ENCODE measurements at regions not wholly inside any gene's neighbourhood (a gene's known extent, or its start where the extent isn't known, plus 50 kb on each side); places are given as distances from the start of the nearest gene placed in this dataset.

DNA sequence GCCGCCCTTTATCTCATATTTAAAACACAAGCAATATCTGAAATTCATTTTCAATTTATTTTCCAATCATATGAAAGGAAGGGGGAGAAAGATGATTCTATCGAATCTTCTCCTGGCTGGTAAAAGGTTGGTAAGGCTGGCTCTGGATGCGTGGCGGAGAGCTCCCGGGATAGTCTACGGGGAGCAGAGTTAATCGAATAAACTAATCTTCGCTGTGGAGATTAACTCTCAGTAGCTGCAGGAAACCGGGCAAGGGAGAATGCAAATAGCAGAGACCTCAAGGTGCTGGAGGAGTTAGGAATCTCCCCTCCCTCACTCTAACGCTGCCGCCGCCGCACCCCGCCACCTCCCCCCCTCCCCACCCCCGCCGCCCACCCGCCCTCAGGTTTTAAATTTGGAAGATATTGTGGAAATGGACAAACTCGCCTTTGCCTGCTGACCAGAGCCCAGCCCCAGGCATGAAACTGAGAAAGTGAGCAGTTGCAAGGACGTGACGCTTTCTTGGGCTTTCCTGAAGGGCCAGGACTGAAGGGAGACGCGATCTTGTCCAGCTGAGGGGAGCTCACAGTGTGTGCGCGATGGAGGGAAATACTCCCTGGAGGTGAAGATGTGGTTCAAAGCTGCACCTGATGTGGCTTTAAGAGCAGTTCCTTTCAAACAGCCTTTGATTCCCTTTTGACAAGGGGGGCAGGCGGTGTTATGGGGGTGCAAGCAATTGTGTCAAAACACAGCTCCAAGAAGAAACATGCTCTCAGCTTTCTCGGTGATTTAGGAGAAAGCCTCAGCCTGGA lies 308.2 kb upstream of the IRX3 start:
- ATAC-seq (no peak), DNase-seq (no peak)
- intact Hi-C loops (cut with DNase I, micrococcal nuclease): no loop called here

DNA sequence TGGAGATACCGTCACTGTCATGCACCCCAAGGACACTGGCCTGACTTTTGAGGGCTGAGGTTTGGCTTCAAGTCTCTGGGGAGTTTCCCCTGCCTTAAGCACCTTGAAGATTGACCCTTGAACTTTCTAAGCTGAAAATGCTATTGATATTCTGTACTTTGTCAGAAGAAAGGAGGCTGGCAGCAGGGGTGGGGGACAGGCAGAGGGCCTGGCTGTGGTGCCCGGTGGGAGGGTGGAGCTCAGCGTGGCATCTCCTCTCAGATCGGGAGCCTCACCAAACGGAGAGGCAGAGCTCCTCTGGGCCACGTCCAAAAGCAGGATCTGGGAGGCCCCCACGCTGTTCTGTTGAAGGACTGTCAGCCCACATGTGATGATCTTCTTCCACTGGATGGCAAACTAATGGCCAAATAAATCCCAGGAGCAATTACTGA lies 305.2 kb upstream of the IRX3 start:
- intact Hi-C loops (cut with DNase I, micrococcal nuclease): no loop called here
- DNase-seq: no peak
- ATAC-seq: no peak

DNA sequence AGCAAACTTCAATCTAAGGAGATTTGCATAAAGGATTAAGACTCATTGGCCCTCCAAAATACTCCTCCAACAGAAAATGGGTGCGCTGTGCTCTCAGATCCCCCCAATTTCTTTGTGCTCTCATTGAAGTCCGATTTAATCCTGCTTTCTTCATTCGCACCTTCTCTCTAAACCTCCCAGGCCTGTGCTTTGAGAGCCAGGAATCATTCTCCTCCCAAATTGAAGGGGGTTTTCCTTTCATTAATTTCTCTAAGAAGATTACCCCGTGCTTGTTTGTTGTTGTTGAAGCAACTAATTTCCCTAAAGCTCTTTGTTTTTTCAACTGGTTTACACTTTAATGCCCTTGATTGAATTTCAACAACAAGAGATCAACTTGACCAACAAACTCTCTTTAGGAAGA lies 304.2 kb upstream of the IRX3 start:
- ATAC-seq (no peak), DNase-seq (no peak)
- intact Hi-C loops (cut with DNase I, micrococcal nuclease): no loop called here

DNA sequence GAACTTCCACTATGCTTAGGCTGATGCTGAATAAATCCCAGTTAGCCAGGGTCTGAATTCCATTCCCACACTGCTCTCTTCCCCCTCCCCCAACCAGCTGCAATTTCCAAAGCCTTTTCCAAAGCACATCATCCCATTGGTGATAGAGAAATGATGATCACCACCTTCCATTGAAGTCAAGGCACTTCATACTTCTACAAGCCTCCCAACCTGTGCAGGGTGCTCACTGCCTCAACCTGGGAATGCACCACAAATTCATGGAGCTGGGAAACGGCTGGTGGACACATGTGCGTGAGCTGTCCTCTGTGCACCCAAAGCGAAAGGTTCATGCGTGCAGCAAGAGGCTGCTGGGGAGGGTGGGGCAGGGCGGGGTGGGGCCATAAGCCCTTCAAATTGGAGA lies 302.7 kb upstream of the IRX3 start:
- ATAC-seq (no peak), DNase-seq (no peak)
- intact Hi-C loops (cut with DNase I, micrococcal nuclease): no loop called here

DNA sequence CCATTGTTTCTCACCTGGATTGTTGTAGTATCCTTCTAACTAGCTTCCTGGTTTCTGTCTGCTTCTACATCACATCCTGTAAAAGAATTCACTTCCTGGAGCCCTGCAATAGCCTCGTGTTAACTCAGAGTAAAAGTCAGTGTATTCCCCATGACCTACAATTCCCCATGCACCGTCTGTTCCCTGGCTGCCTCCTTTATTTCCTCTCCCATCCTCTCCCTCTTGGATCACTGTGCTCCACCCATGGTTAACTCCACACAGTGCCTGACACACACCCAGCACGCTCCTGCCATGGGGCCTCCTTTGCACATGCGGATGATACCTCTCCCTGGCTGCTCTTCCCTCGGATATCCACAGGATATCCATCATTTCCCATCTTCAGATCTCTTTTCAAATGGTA lies 301.4 kb upstream of the IRX3 start:
- ATAC-seq (peak; percentile 63), DNase-seq (no peak)

DNA sequence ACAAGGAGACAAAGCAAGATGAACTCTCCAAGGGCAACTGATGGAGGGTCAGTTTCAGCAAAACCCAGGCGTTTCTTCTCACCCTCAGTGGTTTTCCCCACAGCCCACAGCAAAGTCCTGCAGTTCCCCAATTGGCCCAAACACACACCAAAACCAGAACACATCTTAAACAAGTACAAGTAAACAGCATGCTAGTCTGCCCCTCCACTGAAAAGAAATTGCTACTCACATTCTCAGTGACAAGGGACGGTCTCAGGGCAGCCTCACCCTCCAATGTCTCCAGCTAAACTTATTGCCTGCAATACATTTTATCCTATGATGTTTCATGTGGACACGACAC lies 300.6 kb upstream of the IRX3 start:
- intact Hi-C loops (cut with DNase I, micrococcal nuclease): no loop called here
- no peak for ATAC-seq
- DNase-seq: no peak

More for the DNA sequence above, 301.4 kb upstream of the IRX3 start:
- intact Hi-C loops (cut with DNase I, micrococcal nuclease): no loop called here

DNA sequence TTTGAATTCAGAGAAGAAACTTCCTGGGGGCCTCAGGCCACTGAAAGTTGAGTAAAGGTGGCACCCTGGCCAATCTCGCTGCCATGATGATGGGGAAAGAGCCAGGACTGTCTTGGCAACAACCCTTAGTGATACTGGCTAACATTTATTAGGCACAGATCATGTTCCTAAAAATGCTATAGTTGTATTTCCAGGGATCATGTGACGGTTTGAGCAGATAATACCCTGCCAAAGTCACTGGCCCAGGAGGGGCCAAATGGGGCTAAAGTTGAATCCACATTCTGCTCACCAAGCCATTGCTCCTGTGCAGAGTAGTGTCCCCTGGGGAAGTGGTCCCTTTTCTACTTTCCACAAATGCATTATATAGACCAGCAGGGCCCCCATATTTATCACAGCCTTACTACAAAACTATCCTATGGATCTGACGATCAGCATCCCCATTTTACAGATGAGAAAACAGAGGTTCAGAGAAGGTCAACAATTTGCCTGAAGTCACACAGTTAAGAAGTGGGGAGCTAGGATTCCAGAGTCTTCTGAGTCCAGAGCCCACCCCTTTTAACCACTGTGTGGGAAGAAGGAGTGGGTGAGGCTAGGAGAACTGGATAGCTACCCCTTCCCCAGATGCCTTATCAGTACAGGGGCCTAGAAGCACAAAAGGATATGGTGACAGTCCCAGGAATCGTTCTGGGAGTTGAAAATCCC lies 300.0 kb upstream of the IRX3 start:
- intact Hi-C loops (cut with DNase I, micrococcal nuclease): no loop called here
- no peak for DNase-seq
- ATAC-seq: no peak

DNA sequence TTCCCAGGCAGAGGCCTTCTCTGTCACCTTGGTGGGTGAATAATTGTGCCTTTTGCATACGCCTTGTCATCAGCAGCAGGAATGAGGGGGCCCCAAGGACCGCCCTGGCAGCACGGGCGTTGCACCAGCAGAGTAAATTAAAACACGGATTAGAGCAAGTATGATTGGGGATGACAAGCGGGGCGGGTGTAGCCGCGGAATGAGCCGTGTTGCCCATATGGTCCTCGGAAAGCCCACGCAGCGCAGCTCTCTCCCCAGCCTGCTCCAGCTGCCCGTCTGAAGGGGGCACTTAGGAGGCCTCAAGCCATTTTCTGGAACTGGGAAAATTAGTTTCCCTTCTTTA lies 299.4 kb upstream of the IRX3 start:
- no peak for ATAC-seq
- DNase-seq: no peak
- intact Hi-C loops (cut with DNase I, micrococcal nuclease): no loop called here

DNA sequence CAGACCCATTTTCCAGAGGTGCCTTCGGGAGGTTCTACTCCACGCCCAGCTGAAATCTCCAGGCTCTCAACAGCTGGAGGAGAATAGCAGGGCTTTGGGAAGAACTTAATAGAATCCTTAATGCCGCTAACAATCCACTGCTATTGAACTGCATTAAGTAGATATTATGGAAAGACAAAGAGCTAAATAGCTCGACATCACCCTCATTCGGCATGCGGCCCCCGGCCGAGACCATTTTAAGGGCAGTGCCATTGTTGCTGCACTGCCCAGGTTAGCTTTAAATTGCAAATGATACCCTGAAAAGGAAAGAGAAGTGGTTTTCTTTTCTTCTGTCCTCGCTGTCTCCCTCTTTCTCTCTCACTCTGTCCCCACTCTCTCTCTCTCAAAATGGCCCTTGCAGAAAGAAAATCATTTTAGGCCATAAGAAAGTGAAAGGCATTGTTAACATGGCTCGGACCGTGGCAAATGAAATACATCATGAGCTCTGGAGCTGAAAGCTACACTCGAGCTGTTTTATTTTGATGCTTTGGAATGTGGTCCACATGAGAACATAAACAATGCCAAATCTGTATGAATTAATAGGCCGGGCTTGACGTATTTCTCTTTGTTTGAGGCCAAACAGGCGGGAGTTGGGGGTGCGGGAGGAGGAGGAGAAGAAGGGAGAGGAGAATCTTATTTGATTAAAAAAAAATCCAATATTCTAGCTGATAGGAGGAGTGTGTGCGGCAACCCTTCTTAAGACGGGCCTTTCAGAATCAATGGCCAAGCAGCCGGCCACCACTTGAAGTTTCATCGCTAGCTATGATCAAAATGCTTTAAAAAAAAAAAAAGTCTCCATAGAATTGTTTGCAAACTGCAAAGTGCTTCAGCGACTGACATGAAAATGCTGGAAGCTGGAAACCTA lies 298.8 kb upstream of the IRX3 start:
- no peak for DNase-seq
- ATAC-seq: no peak
- intact Hi-C loops (cut with DNase I, micrococcal nuclease): no loop called here

DNA sequence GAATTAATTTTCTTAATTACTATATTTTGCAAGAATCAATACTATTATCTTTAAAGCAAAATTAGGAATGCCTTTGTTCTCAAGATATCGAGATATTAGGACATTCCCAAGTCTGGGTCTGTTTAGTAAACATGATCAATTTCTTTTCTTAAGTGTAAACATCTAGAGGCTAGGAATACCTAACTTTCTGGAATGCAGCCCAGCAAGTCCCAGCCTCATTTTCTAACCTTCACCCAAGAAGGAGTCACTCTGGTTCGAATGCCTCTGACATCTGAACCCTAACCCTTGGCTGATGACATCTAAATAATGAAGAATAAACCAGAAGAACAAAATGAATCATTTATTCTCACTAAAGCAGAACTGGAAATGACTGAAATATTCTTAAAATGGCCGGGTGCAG lies 297.5 kb upstream of the IRX3 start:
- no peak for DNase-seq
- ATAC-seq: no peak
- intact Hi-C loops (cut with DNase I, micrococcal nuclease): no loop called here

DNA sequence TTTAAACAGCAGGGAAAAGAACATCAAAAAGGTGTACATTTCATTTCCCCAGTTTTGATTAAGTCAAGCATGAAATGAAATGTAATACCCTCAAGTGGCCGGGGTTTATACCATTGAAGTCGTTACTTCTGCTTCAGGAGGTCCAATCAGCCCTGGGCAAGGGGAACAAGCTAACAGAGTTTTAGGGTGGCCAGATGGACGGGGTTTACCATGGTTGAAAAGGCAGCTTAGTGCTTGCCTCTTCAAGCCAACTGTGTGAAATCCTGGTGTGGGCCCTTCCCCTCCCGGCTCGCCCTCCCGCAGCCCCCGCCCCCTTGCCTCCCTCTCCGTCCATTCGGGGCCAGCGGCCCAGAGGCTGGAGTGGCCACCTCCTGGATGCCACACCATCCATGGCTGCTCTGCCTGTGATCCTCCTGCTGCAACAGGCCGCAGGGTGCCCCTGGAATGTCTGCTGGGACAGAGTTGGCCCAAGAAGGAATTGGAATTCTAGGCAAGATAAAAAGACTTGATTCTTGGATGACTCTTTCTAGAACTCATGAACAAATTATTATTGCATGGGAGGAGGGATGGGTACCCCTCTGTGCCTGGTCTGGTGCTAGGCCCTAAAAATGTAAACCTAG lies 296.2 kb upstream of the IRX3 start:
- intact Hi-C loops (cut with DNase I, micrococcal nuclease): no loop called here

DNA sequence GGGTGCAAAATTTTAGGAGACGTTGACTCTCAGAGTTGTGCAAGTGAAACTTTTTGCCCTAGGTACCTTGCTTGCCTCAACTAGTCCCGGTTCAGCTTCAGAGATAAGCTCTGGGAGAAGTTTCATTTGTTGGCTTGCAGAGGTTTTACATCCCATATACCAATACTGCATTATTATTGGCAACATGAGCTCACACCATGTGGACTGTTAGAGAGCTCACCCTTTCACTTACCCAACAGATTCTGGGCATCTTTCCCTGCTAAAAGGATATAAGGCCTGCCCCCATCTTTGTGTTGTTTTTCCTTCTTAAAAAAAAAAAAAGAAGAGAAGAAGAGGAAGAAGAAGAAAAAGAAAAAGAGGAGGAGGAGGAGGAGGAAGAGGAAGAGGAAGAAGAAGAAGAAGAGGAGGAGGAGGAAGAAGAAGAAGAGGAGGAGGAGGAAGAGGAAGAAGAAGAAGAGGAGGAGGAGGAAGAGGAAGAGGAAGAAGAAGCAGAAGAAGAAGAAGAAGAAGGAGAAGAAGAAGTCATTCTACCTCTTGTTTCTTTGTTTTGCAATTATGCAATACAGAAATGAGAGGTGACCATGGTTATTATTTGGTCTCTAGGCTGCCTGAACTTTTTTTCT lies 292.6 kb upstream of the IRX3 start:
- DNase-seq: no peak
- ATAC-seq: no peak
- intact Hi-C loops (cut with DNase I, micrococcal nuclease): no loop called here

More for the DNA sequence above, 296.2 kb upstream of the IRX3 start:
- DNase-seq (no peak), ATAC-seq (no peak)

DNA sequence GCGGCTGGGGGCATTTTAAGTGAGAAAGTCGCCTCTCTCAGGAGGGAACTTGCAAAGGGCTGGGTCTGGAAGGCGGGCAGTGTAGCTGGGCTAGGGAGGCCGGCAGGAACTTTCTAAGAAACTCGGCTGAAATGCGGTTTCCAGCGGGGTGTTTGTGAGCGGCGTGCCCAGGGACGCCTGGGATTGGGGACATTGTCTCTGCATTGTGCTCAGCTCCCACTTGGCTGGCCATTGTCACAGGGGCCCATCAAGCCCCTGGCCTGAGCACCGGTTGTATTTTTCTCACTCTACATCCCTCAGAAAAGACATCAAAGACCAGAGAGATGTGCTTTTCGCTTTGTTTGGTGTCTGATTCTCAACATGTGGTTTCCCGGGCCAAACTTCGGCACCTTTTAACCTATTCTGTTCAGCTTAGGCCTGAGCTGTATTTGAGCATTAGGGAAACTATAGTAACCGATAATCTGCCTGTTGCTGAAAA lies 291.1 kb upstream of the IRX3 start:
- DNase-seq: no peak
- no peak for ATAC-seq
- intact Hi-C loops (cut with DNase I, micrococcal nuclease): no loop called here

DNA sequence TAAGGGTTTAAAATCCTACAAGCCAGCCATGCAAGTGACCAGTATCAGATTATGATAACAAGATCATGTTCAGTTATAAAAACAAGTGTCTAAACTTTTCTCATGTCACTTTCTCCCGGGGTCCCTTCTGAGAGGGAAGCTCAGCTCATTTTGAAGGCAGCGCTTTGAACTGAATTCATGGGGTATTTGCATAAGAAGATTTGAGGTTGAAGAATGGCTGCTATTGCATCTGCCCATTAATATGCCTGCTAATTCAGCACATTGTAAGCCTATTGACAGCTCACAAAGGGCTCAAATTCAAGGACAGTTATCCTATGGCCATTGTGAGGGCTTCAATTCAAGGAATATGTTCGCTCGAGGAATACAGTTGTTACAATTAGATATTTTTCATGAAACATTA lies 290.2 kb upstream of the IRX3 start:
- ATAC-seq: no peak
- DNase-seq: no peak
- intact Hi-C loops (cut with DNase I, micrococcal nuclease): no loop called here

DNA sequence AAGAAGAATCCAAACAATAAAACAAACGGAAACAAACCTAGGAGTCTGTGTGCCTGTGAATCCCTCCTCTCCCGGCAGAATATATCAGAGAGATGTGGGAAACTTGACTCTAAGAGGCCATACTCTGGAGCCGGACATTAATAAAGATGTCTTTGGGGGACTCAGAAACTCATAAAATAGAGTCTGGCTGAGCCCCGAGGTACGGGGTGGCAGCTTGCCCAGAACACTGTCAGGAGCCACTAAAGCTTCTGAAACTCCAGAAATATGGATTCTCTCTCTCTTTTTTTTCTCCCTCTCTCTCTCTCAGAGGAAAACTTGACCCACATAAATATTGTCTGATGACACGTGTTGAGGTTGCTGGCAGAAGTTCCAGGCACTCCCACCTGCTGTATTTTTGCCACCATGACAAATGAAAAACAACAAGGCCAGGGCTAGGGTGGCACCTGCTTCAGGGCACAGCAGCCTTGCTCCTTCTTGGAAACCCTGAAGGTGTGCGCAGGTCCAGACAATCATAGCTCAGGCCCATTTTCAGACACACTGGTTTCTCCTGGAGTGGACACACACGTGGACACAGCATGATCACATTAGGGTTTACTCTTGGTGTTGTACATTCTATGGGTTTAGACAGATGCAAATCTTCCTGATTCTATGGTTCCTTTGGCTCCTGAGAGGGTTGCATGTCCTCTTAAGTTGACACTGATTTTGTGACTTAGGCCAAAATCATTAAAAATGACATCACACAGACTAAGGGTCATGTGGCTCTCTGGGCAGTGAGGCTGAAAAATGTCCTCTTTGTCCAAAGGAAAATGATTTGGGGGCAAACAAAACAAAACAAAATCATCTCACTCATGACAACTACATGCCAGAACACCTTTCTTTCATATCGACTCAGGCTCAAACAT lies 282.6 kb upstream of the IRX3 start:
- intact Hi-C loops (cut with DNase I, micrococcal nuclease): no loop called here
- no peak for ATAC-seq
- no peak for DNase-seq

DNA sequence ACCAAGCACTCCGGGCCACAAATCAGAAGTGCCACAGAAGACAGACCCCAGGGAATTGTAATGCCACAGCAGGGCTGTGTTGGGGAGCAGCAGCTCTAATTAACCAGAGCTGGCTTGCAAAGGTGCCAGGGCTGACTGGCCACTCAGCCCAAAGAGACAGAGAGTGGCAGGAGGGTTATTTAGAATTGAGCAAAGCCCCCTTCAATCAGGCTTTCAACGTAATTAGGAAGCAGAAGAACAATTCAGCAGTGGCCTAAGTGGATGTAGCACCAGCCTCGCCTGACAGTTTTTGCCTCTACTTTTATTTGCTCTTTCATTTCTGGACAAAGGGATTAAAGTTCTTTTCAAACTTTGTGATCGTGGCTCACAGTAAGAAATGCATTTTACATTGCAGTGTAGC lies 278.3 kb upstream of the IRX3 start:
- no peak for DNase-seq
- no peak for ATAC-seq
- intact Hi-C loops (cut with DNase I, micrococcal nuclease): no loop called here

DNA sequence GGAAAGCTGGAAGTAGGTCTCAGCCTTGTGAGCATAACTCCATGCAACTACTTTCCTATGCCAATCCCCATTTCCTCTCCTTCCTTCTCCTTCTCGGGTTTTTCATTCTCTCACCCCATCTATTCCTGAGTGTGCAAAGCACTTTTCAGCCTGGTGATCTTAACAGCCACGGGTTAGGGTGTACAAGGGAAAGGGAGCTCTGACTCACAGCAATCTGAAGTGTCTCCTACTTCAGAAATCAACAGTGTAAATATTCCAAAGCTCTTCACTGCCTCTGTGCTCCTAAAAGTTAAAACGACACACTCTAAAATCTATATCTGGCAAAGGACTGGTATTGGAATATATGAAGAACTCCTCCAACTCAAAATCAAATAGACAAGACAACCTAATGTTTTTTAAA lies 268.0 kb upstream of the IRX3 start:
- DNase-seq: no peak
- intact Hi-C loops (cut with DNase I, micrococcal nuclease): no loop called here
- ATAC-seq: no peak

DNA sequence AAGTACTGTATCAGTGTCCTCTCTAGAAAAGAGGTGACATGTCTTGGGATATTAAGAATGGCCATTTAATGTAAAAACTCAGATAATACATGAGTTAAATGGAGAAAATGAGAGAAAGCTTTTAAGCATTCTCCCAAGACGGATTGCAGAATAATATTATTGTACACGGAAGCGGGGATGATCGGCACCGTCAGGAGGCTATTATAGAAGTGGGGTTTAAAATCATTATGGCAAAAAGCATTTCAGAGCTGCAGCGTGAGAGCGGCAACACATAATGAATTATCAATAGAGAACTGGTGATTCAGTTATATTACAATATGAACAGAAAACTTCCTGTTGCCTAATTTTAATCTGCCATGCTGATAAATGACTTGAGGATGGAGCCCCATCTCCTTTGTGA lies 261.7 kb upstream of the IRX3 start:
- DNase-seq: no peak
- intact Hi-C loops (cut with DNase I, micrococcal nuclease): no loop called here
- ATAC-seq: no peak
